ENCODE measurements at regions not wholly inside any gene's neighbourhood (a gene's known extent, or its start where the extent isn't known, plus 50 kb on each side); places are given as distances from the start of the nearest gene placed in this dataset.

GRCh38 chr20:51258582-51259165, 235.8 kb upstream of the KCNG1 start:
- TF ChIP-seq CTCF (IDR thresholded peaks at IDR 0.05) (no peak), POLR2A (IDR thresholded peaks at IDR 0.05) (no peak)

All from adrenal gland (tissue), 5 donors.